HFFc6 (cell line): ENCODE measurements at regions not wholly inside any gene's neighbourhood (a gene's known extent, or its start where the extent isn't known, plus 50 kb on each side); places are given as distances from the start of the nearest gene placed in this dataset.

Experiments used
- DNase-seq: peaks from one replicate; pipeline ENCODE4 v3.0.0-alpha.2; 2018
- H3K27ac Mint-ChIP-seq: 2 replicates; pipeline ENCODE4 v1.8.0; 2020; ENCODE audit warnings: mild to moderate bottlenecking, mixed read lengths
- H3K27me3 Mint-ChIP-seq: 2 replicates; pipeline ENCODE4 v1.8.0; 2021; ENCODE audit warnings: mild to moderate bottlenecking, moderate library complexity, mixed read lengths; ENCODE audit not compliant: insufficient read depth
- H3K36me3 Mint-ChIP-seq: 2 replicates; pipeline ENCODE4 v1.8.0; 2021; ENCODE audit warnings: low read depth, mixed read lengths
- H3K4me1 Mint-ChIP-seq: 2 replicates; pipeline ENCODE4 v1.8.0; 2020; ENCODE audit warnings: low read depth, mixed read lengths
- H3K4me3 Mint-ChIP-seq: 2 replicates; pipeline ENCODE4 v1.8.0; 2020; ENCODE audit warnings: mild to moderate bottlenecking, moderate library complexity, mixed read lengths
- H3K9me3 Mint-ChIP-seq: 2 replicates; pipeline ENCODE4 v1.8.0; 2020; ENCODE audit warnings: mild to moderate bottlenecking, mixed read lengths
- CTCF ChIP-seq: fragments of 200-600 bp; sonication (generic); IDR thresholded peaks from 2 replicates; pipeline ENCODE4 v1.5.0; 2021; ENCODE audit warnings: antibody characterized with exemption, mild to moderate bottlenecking

- H3K27ac Mint-ChIP-seq, result no peak overlapping the region
- DNase-seq, result no peak
- H3K36me3 Mint-ChIP-seq, result no peaks in the 10 kb centered on the region
- H3K27me3 Mint-ChIP-seq, result no peaks in the 10 kb centered on the region; the same call in 1 of the 2 replicates
- H3K9me3 Mint-ChIP-seq, result peaks cover 47% of the 10 kb centered on the region
- no peak overlapping the region for H3K4me3 Mint-ChIP-seq
- no peaks in the 10 kb centered on the region for H3K4me1 Mint-ChIP-seq
- TF ChIP-seq CTCF, result no peak
Measured at GRCh38 chr6:159375014-159375413, 205.8 kb downstream of the FNDC1 start.

GRCh38 chr6:159373670-159374069 is 204.5 kb downstream of the FNDC1 start:
- no peak for TF ChIP-seq CTCF
- no peak for DNase-seq
- no peaks in the 10 kb centered on the region for H3K36me3 Mint-ChIP-seq
- peaks cover 57% of the 10 kb centered on the region for H3K9me3 Mint-ChIP-seq
- H3K4me1 Mint-ChIP-seq, result no peaks in the 10 kb centered on the region
- H3K27me3 Mint-ChIP-seq, result no peaks in the 10 kb centered on the region; the same call in 1 of the 2 replicates
- H3K4me3 Mint-ChIP-seq, result no peak overlapping the region
- no peak overlapping the region for H3K27ac Mint-ChIP-seq

- no peak for DNase-seq
- Mint-ChIP-seq H3K27me3 (no peaks in the 10 kb centered on the region; the same call in 1 of the 2 replicates), H3K4me3 (no peak overlapping the region), H3K27ac (no peak overlapping the region), H3K36me3 (peaks cover 4% of the 10 kb centered on the region; the same call in 1 of the 2 replicates), H3K4me1 (no peaks in the 10 kb centered on the region), H3K9me3 (peaks cover 54% of the 10 kb centered on the region)
- no peak for TF ChIP-seq CTCF
Measured at GRCh38 chr6:159372333-159372732, 203.1 kb downstream of the FNDC1 start.

GRCh38 chr6:159360306-159360705 is 191.1 kb downstream of the FNDC1 start:
- no peak overlapping the region for H3K27ac Mint-ChIP-seq
- no peak overlapping the region for H3K4me3 Mint-ChIP-seq
- TF ChIP-seq CTCF, result no peak
- no peaks in the 10 kb centered on the region for H3K36me3 Mint-ChIP-seq
- peaks cover 3% of the 10 kb centered on the region; the same call in 1 of the 2 replicates for H3K27me3 Mint-ChIP-seq
- no peaks in the 10 kb centered on the region for H3K4me1 Mint-ChIP-seq
- H3K9me3 Mint-ChIP-seq, result peaks cover 24% of the 10 kb centered on the region
- no peak for DNase-seq

GRCh38 chr6:159359581-159360297 is 190.5 kb downstream of the FNDC1 start:
- TF ChIP-seq CTCF, result no peak
- peaks cover 3% of the 10 kb centered on the region; the same call in 1 of the 2 replicates for H3K27me3 Mint-ChIP-seq
- H3K9me3 Mint-ChIP-seq, result peaks cover 26% of the 10 kb centered on the region
- DNase-seq, result no peak
- no peaks in the 10 kb centered on the region for H3K4me1 Mint-ChIP-seq
- no peaks in the 10 kb centered on the region for H3K36me3 Mint-ChIP-seq
- no peak overlapping the region for H3K27ac Mint-ChIP-seq
- no peak overlapping the region for H3K4me3 Mint-ChIP-seq
